ENCODE measurements at regions not wholly inside any gene's neighbourhood (a gene's known extent, or its start where the extent isn't known, plus 50 kb on each side); places are given as distances from the start of the nearest gene placed in this dataset.

GRCh38 chr4:3823496-3824341, 57.5 kb downstream of the ADRA2C start:
- TF ChIP-seq EZH2 (IDR thresholded peaks at IDR 0.05; ENCODE audit: insufficient read depth, poor library complexity, severe bottlenecking) (no peak), EZH2phosphoT487 (IDR thresholded peaks at IDR 0.05; ENCODE audit: insufficient read depth, low read depth) (no peak)

All from GM23248 (cell line).